H1 (cell line): ENCODE measurements at regions not wholly inside any gene's neighbourhood (a gene's known extent, or its start where the extent isn't known, plus 50 kb on each side); places are given as distances from the start of the nearest gene placed in this dataset.

Experiments
- CTCF ChIA-PET: fragments of 300-600 bp; sonication (Branson Sonifier 250); formaldehyde crosslinking; loops from one replicate; lab custom pipeline; 2021; ENCODE audit not compliant: partially characterized antibody; lab: Charles Lee
- POLR2A ChIA-PET: fragments of 300-600 bp; sonication (Branson Sonifier 250); formaldehyde crosslinking; loops from one replicate; lab custom pipeline; 2021; ENCODE audit warnings: inconsistent platforms; ENCODE audit not compliant: partially characterized antibody; lab: Charles Lee
- DNase-seq, 2 experiments: peaks; one replicate each; pipeline versions ENCODE4 v3.0.0 to v3.0.0-alpha.2; 2010 to 2022; ENCODE audit warnings: low spot score in 2 of 2, low read depth in 1 of 2, mixed read lengths in 1 of 2
- FAIRE-seq: peaks from 2 replicates; lab custom pipeline; 2011; peaks lifted over from hg19 to GRCh38; lab: Jason Lieb, UNC
- H2AFZ ChIP-seq: 2 replicates; pipeline ENCODE4 v1.8.1; 2012; ENCODE audit warnings: low read length, inconsistent platforms
- H2AK5ac ChIP-seq: 2 replicates; pipeline ENCODE4 v1.6.1; 2013; ENCODE audit warnings: low read depth, low read length
- H2BK120ac ChIP-seq: replicated peaks from 2 replicates; pipeline ENCODE3; 2013; ENCODE audit warnings: low read depth, low read length, inconsistent platforms
- H2BK12ac ChIP-seq: 2 replicates; pipeline ENCODE4 v1.6.1; 2013; ENCODE audit warnings: low read depth, low read length
- H2BK15ac ChIP-seq: 2 replicates; pipeline ENCODE4 v1.6.1; 2013; ENCODE audit warnings: low read length
- H2BK20ac ChIP-seq: 2 replicates; pipeline ENCODE4 v1.6.1; 2013; ENCODE audit warnings: low read length
- H2BK5ac ChIP-seq: 2 replicates; pipeline ENCODE4 v1.6.1; 2013; ENCODE audit warnings: low read depth, low read length
- H3K14ac ChIP-seq: 2 replicates; pipeline ENCODE4 v1.6.1; 2013; ENCODE audit warnings: inconsistent platforms; ENCODE audit not compliant: insufficient read length
- H3K18ac ChIP-seq: 2 replicates; pipeline ENCODE4 v1.6.1; 2013; ENCODE audit warnings: low read length; ENCODE audit errors: extremely low read depth
- H3K23ac ChIP-seq: 2 replicates; pipeline ENCODE4 v1.6.1; 2013; ENCODE audit warnings: inconsistent platforms; ENCODE audit not compliant: insufficient read length
- H3K23me2 ChIP-seq: 2 replicates; pipeline ENCODE4 v1.6.1; 2013; ENCODE audit warnings: low read depth, low read length
- H3K27ac ChIP-seq: 2 replicates; pipeline ENCODE4 v1.6.1; 2011; ENCODE audit warnings: low read depth, low read length, inconsistent platforms
- H3K27me3 ChIP-seq, 4 experiments: replicated peaks in 1 of 4; 1 replicate in 1 of 4; 2 replicates in 3 of 4; pipeline versions ENCODE4 v1.6.1 to v1.8.1; 2011 to 2013; ENCODE audit warnings: low read length in 3 of 4, mild to moderate bottlenecking in 3 of 4, inconsistent platforms in 2 of 4, mixed read lengths in 2 of 4, moderate library complexity in 1 of 4; ENCODE audit not compliant: control insufficient read depth in 3 of 4, insufficient read depth in 3 of 4; ENCODE audit errors: extremely low read depth in 1 of 4
- H3K36me3 ChIP-seq, 4 experiments: 2 replicates each; pipeline versions ENCODE4 v1.6.1 to v1.8.1; 2011 to 2013; ENCODE audit warnings: mild to moderate bottlenecking in 4 of 4, low read length in 3 of 4, moderate library complexity in 2 of 4, control low read depth in 1 of 4, inconsistent platforms in 1 of 4; ENCODE audit not compliant: insufficient read depth in 4 of 4, control insufficient read depth in 2 of 4
- H3K4ac ChIP-seq: replicated peaks from 2 replicates; pipeline ENCODE3; 2013; ENCODE audit warnings: low read length, low read depth, mixed read lengths, inconsistent platforms; ENCODE audit not compliant: insufficient read length
- H3K4me1 ChIP-seq, 4 experiments: replicated peaks in 1 of 4; 1 replicate in 1 of 4; 2 replicates in 3 of 4; pipeline versions ENCODE4 v1.6.1 to v1.8.1; 2011 to 2013; ENCODE audit warnings: low read length in 3 of 4, inconsistent platforms in 2 of 4, mixed read lengths in 1 of 4; ENCODE audit not compliant: insufficient read depth in 4 of 4, control insufficient read depth in 3 of 4
- H3K4me2 ChIP-seq, 2 experiments: 2 replicates each; pipeline versions ENCODE4 v1.6.1 to v1.8.1; 2011 to 2013; ENCODE audit warnings: low read depth in 2 of 2, low read length in 2 of 2, control low read depth in 1 of 2, inconsistent platforms in 1 of 2, mild to moderate bottlenecking in 1 of 2; ENCODE audit not compliant: insufficient read depth in 1 of 2
- H3K4me3 ChIP-seq, 4 experiments: fragments of 200-600, 300-600 bp in 1 of 4; sonication (generic), shearing (Covaris generic), sonication (Bioruptor Twin) in 1 of 4; 2 replicates each; pipeline versions ENCODE4 v1.5.1 to v1.8.1; 2011 to 2016; ENCODE audit warnings: low read length in 4 of 4, low read depth in 3 of 4, control low read depth in 2 of 4, inconsistent platforms in 2 of 4, mild to moderate bottlenecking in 2 of 4, mixed read lengths in 1 of 4, moderate library complexity in 1 of 4; ENCODE audit not compliant: insufficient read depth in 2 of 4; ENCODE audit errors: extremely low read depth in 1 of 4
- H3K56ac ChIP-seq: replicated peaks from 2 replicates; pipeline ENCODE3; 2013; ENCODE audit warnings: low read depth, mild to moderate bottlenecking, mixed read lengths, low read length, inconsistent platforms; ENCODE audit not compliant: insufficient read length
- H3K79me1 ChIP-seq: 2 replicates; pipeline ENCODE4 v1.6.1; 2013; ENCODE audit warnings: low read depth, low read length, control low read depth
- H3K79me2 ChIP-seq, 2 experiments: 2 replicates each; pipeline versions ENCODE4 v1.6.1 to v1.8.1; 2012 to 2013; ENCODE audit warnings: low read length in 2 of 2, mild to moderate bottlenecking in 2 of 2, inconsistent platforms in 1 of 2; ENCODE audit not compliant: insufficient read depth in 2 of 2, control insufficient read depth in 1 of 2
- H3K9ac ChIP-seq, 4 experiments: replicated peaks in 1 of 4; 1 replicate in 1 of 4; 2 replicates in 3 of 4; pipeline versions ENCODE4 v1.6.1 to v1.8.1; 2011 to 2013; ENCODE audit warnings: low read depth in 3 of 4, low read length in 3 of 4, control low read depth in 2 of 4, mild to moderate bottlenecking in 2 of 4, moderate library complexity in 2 of 4, inconsistent platforms in 1 of 4; ENCODE audit errors: extremely low read depth in 1 of 4
- H3K9me3 ChIP-seq, 2 experiments: 2 replicates each; pipeline versions ENCODE4 v1.6.1 to v1.8.1; 2012 to 2013; ENCODE audit warnings: mild to moderate bottlenecking in 2 of 2, moderate library complexity in 2 of 2, control low read depth in 1 of 2, inconsistent platforms in 1 of 2, low read depth in 1 of 2, low read length in 1 of 2, mixed read lengths in 1 of 2; ENCODE audit not compliant: insufficient read depth in 2 of 2
- H4K20me1 ChIP-seq, 2 experiments: replicated peaks in 1 of 2; 2 replicates each; pipeline versions ENCODE3 to v1.8.1; 2011 to 2013; ENCODE audit warnings: inconsistent platforms in 2 of 2, low read length in 2 of 2, mild to moderate bottlenecking in 1 of 2; ENCODE audit not compliant: insufficient read depth in 2 of 2, control insufficient read depth in 1 of 2
- H4K5ac ChIP-seq: 2 replicates; pipeline ENCODE4 v1.6.1; 2013; ENCODE audit warnings: low read length, low read depth, mixed read lengths, inconsistent platforms; ENCODE audit not compliant: insufficient read length
- H4K8ac ChIP-seq: 2 replicates; pipeline ENCODE4 v1.8.0; 2013; ENCODE audit warnings: mild to moderate bottlenecking, moderate library complexity, low read length, inconsistent platforms; ENCODE audit not compliant: insufficient read depth; ENCODE audit errors: extremely low read depth
- H4K91ac ChIP-seq: replicated peaks from 2 replicates; pipeline ENCODE3; 2013; ENCODE audit warnings: low read length, mixed read lengths, inconsistent platforms; ENCODE audit not compliant: insufficient read length
- MAX ChIP-seq: IDR thresholded peaks from 2 replicates; pipeline ENCODE4 v1.6.1; 2012; ENCODE audit warnings: inconsistent platforms
- TEAD4 ChIP-seq: IDR thresholded peaks from 2 replicates; pipeline ENCODE4 v1.6.1; 2012; ENCODE audit warnings: low read depth, low read length, inconsistent platforms, mixed read lengths
- WGBS, 2 experiments: shearing (Covaris generic) in 1 of 2; methylation state at CpG; one replicate each; pipeline versions ENCODE4 v1.1.6 to v1.1.7; 2013 to 2015; ENCODE audit warnings: low lambda C conversion rate in 2 of 2, mixed read lengths in 2 of 2, inconsistent platforms in 1 of 2, low coverage in 1 of 2, missing lambda C conversion rate in 1 of 2; ENCODE audit not compliant: insufficient replicate concordance in 2 of 2, insufficient coverage in 1 of 2, insufficient read length in 1 of 2; ENCODE audit errors: extremely low coverage in 1 of 2, missing lambda C conversion rate in 1 of 2; 5-methylcytosine and 5-hydroxymethylcytosine counted together

DNA sequence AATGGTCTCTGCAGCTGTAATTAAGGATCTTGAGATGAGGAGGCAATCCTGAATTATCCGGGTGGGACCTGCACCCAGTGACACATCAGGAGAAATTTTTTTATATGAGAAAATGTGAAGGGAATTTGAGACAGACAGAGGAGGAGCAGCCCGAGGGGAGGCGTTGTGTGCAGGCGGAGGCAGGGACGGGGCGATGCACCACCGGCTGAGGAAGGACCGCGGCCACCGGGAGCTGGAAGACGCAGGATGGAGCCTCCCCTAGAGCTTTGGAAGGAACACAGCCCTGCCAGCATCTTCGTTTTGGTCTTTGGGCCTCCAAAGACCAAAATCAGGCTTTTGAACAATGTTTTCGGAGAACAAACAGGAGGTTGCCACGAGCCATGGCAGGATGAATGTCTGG lies 85.0 kb upstream of the ADRA2C start:
- Histone ChIP-seq H4K20me1 (no peaks in the 10 kb centered on the region), H3K4ac (no peak overlapping the region), H4K91ac (no peak overlapping the region), H3K79me2 (no peaks in the 10 kb centered on the region), H3K4me3 (no peak overlapping the region), H3K4me2 (no peak overlapping the region), H3K79me1 (no peaks in the 10 kb centered on the region), H3K27me3 (no peaks in the 10 kb centered on the region; a peak in 1 of 7 replicates), H3K36me3 (no peaks in the 10 kb centered on the region), H3K56ac (no peak overlapping the region), H2BK5ac (no peak overlapping the region), H2BK15ac (no peak overlapping the region), H3K18ac (no peak overlapping the region), H2BK120ac (no peak overlapping the region), H3K27ac (no peak overlapping the region), H3K23me2 (peaks cover 9% of the 10 kb centered on the region; the same call in 1 of the 2 replicates), H3K9me3 (no peaks in the 10 kb centered on the region), H3K14ac (no peak overlapping the region), H3K23ac (no peak overlapping the region), H4K8ac (no peak overlapping the region), H2AK5ac (no peak overlapping the region), H2BK20ac (no peak overlapping the region), H2BK12ac (no peak overlapping the region), H2AFZ (no peak overlapping the region), H3K9ac (no peak overlapping the region), H3K4me1 (peaks cover 0 to under 1% (median 0%) of the 10 kb centered on the region in 4 experiments; a peak in 3 of 7 replicates), H4K5ac (no peak overlapping the region)
- DNase-seq (no peak), FAIRE-seq (no peak)
- 83% methylated on average over 14 of the region's 14 CpGs; no CpG with 5 or more reads in 1 of the 2 experiments for WGBS, 2 experiments
- CTCF ChIA-PET: interaction anchor here (1.2 to 2.2 kb wide), 2 partner anchors 23 to 57 kb away, joined by 3 to 9 read pairs; no protein-coding TSS in a partner anchor
- POLR2A ChIA-PET: no interaction called here
- no peak for TF ChIP-seq MAX
- TF ChIP-seq TEAD4: no peak
